ENCODE measurements at regions not wholly inside any gene's neighbourhood (a gene's known extent, or its start where the extent isn't known, plus 50 kb on each side); places are given as distances from the start of the nearest gene placed in this dataset.

- no peaks in the 10 kb centered on the region for H3K36me3 ChIP-seq (ENCODE audit: control insufficient read depth in 2 of 2, extremely low read depth in 1 of 2, insufficient read depth in 2 of 2, low read length in 2 of 2)
- CTCF ChIA-PET: interaction anchor here (0.7 to 5.6 kb wide), 12 partner anchors 7 to 1080 kb away, joined by 3 to 161 read pairs (median 26); no protein-coding TSS in a partner anchor
- H3K79me2 ChIP-seq (ENCODE audit: control insufficient read depth, insufficient read depth, low read length): no peaks in the 10 kb centered on the region
- H3K9me1 ChIP-seq (replicated peaks; ENCODE audit: control insufficient read depth, extremely low read depth, insufficient read depth, low read length): no peaks in the 10 kb centered on the region
- H3K27ac ChIP-seq (ENCODE audit: insufficient read depth, low read depth, low read length): no peak overlapping the region
- H4K20me1 ChIP-seq (replicated peaks; ENCODE audit: control insufficient read depth, extremely low read depth, insufficient read depth, low read length): no peaks in the 10 kb centered on the region
- no peaks in the 10 kb centered on the region for H3K4me1 ChIP-seq (ENCODE audit: control insufficient read depth, extremely low read depth, insufficient read depth, low read length)
- H3K9me3 ChIP-seq (replicated peaks; ENCODE audit: control insufficient read depth, insufficient read depth, low read length): no peaks in the 10 kb centered on the region
- no TSS peak for BruUV-seq (replicated peaks)
- no peaks in the 10 kb centered on the region for H3K27me3 ChIP-seq (ENCODE audit: control insufficient read depth in 2 of 2, insufficient read depth in 2 of 2, low read length in 2 of 2)
- dilution Hi-C loops (cut with MboI; ENCODE audit: extremely low pct_ligation_motif_present, low sequenced_read_pairs) (no loop called here), intact Hi-C loops (cut with micrococcal nuclease) (no loop called here)
- no peak overlapping the region for H2AFZ ChIP-seq (ENCODE audit: low read depth, low read length)
- no peak overlapping the region for H3K4me3 ChIP-seq (replicated peaks in 1 of 3; ENCODE audit: insufficient read depth in 1 of 3, low read depth in 1 of 3, low read length in 3 of 3)
- POLR2A ChIA-PET: no interaction called here
- DNase-seq (ENCODE audit: low read depth, low spot score): no peak
- H3K4me2 ChIP-seq (ENCODE audit: insufficient read depth, low read length): no peak overlapping the region
- H3K9ac ChIP-seq (replicated peaks; ENCODE audit: extremely low read depth, insufficient read depth, low read length): no peak overlapping the region
- TF ChIP-seq JUN (IDR thresholded peaks at IDR 0.05; ENCODE audit: borderline replicate concordance, insufficient read depth, insufficient read length, low read depth) (no peak), EZH2 (IDR thresholded peaks at IDR 0.05; ENCODE audit: borderline replicate concordance, low read depth, low read length, severe bottlenecking) (no peak), FOS (IDR thresholded peaks at IDR 0.05; ENCODE audit: borderline replicate concordance, insufficient read depth, low read length) (no peak), POLR2A (IDR thresholded peaks at IDR 0.05; ENCODE audit: low read depth, low read length) (no peak), MYC (IDR thresholded peaks at IDR 0.05; ENCODE audit: low read depth, low read length) (no peak), GATA2 (IDR thresholded peaks at IDR 0.05; ENCODE audit: insufficient read depth, insufficient read length, low read depth, low read length) (no peak), POLR2AphosphoS5 (IDR thresholded peaks at IDR 0.05; ENCODE audit: insufficient read depth, low read depth, low read length) (no peak)
- TF ChIP-seq, protein P1, sequence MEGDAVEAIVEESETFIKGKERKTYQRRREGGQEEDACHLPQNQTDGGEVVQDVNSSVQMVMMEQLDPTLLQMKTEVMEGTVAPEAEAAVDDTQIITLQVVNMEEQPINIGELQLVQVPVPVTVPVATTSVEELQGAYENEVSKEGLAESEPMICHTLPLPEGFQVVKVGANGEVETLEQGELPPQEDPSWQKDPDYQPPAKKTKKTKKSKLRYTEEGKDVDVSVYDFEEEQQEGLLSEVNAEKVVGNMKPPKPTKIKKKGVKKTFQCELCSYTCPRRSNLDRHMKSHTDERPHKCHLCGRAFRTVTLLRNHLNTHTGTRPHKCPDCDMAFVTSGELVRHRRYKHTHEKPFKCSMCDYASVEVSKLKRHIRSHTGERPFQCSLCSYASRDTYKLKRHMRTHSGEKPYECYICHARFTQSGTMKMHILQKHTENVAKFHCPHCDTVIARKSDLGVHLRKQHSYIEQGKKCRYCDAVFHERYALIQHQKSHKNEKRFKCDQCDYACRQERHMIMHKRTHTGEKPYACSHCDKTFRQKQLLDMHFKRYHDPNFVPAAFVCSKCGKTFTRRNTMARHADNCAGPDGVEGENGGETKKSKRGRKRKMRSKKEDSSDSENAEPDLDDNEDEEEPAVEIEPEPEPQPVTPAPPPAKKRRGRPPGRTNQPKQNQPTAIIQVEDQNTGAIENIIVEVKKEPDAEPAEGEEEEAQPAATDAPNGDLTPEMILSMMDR (IDR thresholded peaks at IDR 0.05; ENCODE audit: extremely low read depth in 1 of 2, insufficient read depth in 1 of 2, low read depth in 1 of 2, low read length in 2 of 2): no peak
- TF ChIP-seq, protein P2, sequence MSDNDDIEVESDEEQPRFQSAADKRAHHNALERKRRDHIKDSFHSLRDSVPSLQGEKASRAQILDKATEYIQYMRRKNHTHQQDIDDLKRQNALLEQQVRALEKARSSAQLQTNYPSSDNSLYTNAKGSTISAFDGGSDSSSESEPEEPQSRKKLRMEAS (IDR thresholded peaks at IDR 0.05; ENCODE audit: insufficient read depth, insufficient read length): no peak
- FAIRE-seq: no peak
These were observed 55.9 kb upstream of the PAX7 start for GRCh38 chr1:18574754-18575153.
